RPMI7951 (cell line): ENCODE measurements at regions not wholly inside any gene's neighbourhood (a gene's known extent, or its start where the extent isn't known, plus 50 kb on each side); places are given as distances from the start of the nearest gene placed in this dataset.
A peak's percentile ranks its signal among the peaks of the same experiment; 100 is the strongest.

Experiments
- DNase-seq: peaks from one replicate; pipeline ENCODE4 v3.0.0-alpha.2; 2012; ENCODE audit warnings: low read depth

DNA sequence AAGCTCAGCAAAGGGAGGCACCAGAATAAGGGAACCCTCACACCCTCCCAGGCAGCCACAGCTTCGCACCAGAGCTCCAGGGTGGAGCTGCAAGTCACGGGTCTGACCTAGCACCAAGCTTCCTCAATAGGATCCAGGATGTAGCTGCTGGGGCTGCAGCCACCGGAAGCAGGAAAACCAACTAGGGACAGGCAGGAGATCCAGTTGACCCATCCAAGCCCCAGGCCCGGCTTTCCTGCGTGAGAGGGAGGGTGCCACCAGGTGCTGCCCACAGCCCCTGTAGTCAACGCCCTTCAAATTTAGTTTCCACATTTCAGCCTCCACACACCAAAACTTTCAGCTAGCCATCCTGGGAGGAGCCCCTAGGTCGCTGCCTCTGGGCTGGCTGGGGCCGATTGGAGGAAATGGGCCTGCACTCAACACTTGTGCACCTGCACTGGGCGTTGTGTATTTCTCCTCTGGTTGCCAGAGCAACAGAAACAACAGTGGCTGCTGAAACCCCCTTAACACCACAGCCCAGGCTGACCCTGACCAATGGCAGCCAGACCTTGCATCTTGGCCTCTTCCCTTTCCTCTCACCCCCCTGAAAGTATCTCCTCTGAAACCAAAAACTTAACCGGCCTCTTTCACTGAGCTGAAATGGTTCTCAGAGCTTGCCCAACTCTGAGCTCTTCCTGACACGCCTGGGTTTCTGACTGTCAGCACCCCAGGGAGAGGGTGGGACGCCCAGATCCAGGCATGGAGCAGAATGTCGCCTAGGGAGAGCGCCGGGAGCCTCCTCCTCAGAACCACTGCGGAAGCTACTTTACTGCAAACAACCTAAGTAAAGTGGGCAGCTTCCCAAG, 226.5 kb upstream of the MAP3K1 start:
- no peak for DNase-seq

DNA sequence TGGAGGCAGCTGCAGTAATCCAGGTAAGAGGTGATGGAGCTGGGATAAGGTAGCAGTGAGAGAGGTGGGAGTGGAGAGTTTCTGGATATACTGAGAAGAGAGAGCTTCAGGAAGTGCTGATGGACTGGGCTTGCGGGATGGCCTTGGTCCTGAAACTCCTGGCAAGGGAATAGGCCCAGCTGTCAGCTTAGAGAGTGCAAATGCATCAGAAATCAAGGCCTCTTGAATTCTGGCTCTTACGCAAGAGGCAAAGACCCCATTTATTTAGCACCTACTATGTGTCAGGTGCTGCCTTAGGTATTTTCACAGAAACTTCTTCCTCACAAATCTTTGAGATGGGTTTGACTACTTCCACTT, 227.2 kb upstream of the MAP3K1 start:
- no peak for DNase-seq

DNA sequence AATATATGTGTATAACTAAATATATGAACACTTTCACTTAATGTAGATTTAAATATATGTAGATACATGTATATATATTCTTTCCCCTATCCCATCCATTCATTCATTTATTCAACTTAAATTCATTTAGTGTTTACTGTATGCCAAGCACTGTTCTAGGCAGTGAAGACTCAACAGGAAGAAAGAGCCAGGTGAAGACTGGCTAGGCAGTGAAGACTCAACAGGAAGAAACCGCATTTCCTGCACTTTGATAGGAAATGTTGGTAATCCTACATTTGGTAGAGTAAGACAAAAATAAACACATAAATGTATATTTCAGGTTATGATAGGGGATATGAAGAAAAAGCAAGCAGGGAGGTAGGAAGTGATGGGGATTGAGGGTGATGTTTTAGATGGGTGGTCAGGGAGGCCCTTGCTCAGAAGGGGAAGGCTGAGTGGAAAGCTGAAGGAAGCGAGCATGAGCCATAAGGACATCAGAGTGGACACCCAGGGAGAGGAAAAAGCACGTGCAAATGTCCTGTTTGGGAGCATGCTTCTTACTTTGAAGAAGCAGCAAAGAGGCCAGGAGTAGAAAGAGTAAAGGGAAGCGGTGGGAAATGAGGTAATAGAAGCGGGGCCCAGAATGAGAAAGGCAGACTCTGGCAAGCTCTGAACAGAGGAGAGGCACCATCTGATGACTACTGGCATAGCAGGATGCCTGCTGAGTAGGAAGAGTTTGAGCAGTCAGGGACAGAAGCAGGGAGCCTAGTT, 227.8 kb upstream of the MAP3K1 start:
- DNase-seq = no peak

DNA sequence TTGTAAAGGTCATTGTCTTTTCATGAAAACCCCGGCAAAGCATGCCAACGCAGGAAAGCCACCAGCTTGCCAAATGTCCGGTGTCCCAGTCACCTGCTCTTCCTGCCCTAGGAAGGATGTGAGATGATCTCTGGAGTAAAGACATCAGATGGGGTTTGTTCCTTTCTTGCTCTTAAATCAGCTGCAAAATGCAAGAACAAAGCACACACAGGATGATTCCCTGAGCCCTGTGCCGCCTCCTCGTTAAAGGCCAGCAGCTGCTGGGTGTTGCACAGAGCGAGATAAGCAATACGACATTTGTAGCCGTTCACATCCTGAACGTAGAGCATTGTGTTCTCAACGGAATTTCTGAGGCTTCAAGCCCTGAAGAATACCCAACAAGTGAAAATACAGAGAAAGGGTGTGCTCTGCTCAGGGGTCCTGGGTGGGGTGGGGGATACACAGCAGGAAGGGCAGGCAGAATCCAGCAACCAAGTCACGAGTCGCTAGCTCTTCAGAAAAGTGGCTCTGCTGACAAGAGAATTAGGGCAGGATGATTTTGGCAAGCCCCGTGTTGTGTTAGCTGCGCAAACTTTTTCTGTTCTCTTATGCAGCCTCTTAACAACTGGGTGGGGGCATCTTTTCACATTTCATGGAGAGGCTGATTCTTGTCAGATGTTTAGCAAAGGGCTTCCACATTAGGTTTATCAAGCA, 229.2 kb upstream of the MAP3K1 start:
- DNase-seq = no peak

DNA sequence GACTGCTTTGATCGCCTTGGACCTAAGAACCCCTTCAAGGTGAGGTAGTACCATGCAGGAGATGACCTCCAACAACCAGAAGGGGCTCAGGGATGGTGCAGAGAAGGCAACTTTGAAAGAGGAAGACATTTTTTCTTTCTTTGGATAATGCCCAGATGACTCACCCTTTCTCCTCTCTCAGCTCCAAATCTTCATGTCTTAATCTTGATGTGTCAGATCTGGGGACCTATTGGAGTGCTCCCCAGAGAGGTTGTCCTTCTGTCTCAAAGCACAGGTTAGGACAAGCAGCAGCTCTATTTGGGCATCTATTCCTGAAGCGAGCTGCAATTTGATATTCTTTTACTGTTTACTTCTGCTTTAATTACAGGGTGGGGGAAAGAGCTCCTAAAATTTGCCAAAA, 229.9 kb upstream of the MAP3K1 start:
- peak; percentile 16 for DNase-seq

DNA sequence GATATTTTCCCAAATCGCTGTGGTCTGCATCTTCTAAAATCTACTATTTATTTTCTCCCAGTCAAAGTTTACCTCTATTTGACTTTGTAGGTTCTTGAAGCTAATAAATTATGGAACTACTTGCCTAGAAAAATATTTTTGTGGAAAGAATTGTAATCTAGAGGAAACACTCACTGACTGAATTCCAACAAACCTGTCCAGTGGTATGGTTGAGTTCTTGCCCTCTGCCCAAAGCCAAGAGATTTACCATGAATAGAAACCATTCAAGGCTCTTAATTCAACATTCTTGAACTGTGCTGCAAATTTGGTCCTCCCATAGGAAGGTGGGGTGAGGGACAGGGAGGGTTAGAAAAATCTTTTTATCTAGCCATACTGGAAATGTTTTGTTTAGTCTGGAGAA, 233.9 kb upstream of the MAP3K1 start:
- no peak for DNase-seq

GRCh38 chr5:56580864-56581263, 234.5 kb upstream of the MAP3K1 start:
- DNase-seq = no peak

DNA sequence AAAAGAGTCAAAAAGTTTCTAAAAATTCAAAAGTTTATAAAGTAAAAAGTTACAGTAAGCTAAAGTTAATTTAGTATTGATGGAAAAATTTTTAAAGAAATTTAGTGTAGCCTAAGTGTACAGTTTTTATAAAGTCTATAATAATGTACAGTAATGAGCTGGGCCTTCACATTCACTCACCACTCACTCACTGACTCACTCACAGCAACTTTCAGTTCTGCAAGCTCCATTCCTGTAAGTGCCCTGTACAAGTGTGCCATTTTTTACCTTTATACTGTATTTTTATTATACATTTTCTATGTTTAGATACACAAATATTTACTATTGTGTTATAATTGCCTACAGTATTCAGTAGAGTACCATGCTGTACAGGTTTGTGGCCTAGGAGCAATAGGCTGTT, 239.5 kb upstream of the MAP3K1 start:
- no peak for DNase-seq

GRCh38 chr5:56574778-56575177, 240.6 kb upstream of the MAP3K1 start:
- DNase-seq = no peak

- DNase-seq = peak; percentile 10
Measured at GRCh38 chr5:56569566-56569965, 245.8 kb upstream of the MAP3K1 start.

- DNase-seq = peak; percentile 31
Measured at GRCh38 chr5:56569076-56569475, 246.3 kb upstream of the MAP3K1 start.

DNA sequence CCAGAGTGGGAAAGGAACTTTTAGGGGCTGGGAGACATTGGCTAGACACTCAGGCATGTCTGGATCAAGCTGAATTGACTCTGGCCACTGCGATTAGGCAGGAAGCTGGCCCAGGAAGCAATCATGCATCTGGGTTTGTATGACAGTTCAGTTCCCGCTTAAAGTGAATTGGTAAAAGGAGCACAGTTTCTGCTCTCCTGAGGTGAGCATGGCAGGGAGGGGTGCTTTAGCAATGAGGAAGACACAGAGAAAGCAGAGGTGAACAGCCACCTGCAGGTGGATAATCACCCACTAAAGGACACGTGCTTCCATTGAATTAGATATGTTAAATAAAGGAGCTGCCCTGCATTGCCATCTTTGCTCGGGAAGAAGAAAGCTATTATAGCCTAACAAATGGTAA, 248.1 kb upstream of the MAP3K1 start:
- DNase-seq = no peak

DNA sequence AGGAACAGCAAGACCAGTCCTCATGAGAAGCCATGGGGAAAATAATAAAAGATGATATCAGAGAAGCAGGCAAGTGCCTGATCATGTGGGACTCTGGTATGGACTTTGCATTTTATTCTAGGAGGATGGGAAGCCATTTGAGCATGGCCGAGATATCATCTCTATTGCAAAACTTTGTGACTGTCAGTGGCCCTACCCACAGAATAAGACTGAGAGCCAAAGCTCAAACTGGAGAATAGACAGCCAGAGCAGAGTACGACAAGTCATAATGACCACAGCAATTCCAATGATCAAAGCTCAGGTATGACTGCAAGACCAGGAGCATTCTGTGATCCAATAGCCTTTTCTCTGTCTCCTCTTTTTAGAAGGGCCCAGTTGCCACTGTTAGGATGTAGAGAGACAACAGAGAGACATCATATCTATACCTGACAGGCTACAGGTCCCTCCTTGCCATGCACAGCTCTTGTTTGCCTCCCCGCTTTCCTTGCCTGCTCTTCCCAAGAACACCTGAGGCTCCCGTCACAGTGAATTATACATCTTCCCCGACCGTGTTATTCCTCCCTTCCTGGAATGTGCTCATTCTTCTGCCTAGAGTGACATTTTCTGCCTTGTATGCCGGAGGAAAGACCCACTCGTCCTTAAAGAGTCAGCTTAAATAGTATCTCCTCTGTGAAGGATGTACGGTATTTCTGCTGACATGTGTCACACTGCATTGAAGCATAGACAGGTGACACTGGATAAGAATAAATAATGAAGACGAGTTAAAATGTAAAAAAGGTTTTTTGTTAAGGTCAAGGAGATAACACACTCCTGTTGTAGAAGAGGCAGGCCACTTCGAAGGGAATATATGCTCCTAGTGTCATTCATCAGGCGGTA, 248.7 kb upstream of the MAP3K1 start:
- no peak for DNase-seq

- no peak for DNase-seq
Measured at GRCh38 chr5:56565644-56566043, 249.7 kb upstream of the MAP3K1 start.

DNA sequence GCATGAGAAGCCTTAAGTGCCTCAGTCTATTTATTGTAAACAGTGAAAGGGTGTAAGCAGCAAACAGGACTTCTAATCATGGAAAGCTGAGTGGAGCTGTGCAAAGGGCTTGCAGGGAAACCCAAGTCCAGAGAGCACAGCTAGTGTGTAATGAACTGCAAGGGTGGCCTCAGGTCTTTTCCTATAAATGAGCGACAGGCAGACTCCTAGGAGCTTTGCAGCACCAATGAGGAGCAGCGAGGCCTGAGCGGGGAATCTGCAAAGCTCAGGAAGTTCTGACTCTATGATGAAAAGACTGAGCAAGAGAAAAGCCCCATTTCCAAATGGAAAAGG, 250.1 kb upstream of the MAP3K1 start:
- no peak for DNase-seq

- no peak for DNase-seq
Measured at GRCh38 chr5:56564541-56565282, 250.6 kb upstream of the MAP3K1 start.

GRCh38 chr5:56561455-56561854, 253.9 kb upstream of the MAP3K1 start:
- no peak for DNase-seq

DNA sequence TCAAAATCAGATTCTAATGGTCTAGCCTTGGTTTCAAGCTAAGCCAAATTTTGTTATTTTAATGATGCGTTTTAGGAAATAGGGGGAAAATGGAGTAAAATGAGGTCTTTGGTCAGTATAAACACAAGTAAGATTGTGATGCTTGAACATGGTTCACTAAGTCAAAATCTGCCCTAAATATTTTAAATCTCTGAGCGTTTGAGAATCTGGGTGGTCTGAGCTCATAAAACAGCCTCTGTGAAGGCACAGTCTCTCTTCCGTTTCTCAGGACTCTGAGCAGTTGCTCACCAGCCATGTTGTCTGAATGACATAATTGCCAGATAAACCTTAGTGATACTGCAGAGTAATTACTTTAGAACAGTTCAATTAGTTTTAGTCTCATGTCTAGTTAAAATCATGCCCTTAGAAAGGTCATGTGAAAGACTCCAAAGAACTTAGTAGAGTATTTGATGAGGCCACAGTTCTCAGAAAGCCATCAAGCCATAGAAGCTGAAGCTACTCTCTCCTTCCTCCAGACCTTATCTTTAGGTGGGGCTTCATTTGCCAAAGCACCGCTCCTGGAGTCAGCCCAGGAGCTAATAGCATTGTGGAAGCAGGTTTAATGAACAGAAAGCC, 257.1 kb upstream of the MAP3K1 start:
- DNase-seq = no peak

DNA sequence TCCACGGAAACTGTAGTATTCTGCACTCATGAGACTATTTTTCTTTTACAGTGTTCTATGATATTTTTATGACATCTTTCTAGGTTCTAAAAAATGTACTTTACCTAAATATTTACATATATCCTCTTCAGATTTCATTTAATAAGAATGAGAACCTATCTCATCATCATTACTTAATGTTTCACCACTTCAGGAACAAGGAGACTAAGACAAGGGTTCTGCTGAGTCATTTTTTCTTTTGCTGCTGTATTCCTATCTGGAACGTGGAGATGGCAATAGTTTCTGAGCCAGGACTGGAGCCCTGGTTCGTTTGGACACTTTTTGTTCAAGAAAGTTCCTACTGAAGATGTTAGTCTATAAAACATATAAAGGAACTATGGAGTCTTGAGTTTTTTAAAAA, 258.2 kb upstream of the MAP3K1 start:
- DNase-seq = no peak

DNA sequence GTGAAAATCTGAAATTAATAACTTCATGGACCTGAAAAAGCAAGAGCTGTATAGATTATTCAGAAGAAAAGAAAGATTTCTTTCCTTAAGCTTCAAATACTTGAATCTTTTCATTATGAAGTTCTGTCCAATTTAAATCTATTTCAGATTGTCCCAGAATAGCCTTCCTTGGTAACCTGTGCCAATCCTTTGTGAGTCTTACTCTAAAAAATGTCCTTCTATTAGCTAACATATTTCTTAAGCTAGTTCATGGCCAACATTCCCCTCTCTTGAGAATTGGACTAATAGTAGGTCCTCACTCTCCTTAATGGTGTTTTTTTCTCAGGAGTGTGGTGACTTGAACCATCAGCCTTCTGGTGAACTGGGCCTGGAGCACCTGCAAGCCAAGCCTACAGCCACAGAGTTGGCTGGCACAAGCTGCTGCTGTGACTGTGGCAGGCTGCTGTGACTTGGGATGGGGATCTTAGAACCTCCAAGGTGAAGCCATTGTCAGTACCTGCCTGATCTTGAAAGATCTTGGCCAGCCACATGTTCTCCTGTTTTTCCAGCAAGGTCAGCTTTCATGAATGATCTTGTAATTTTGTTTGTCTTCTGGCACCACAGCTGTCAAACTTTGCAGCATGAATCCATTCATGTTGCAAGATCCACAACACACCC, 262.6 kb upstream of the MAP3K1 start:
- no peak for DNase-seq
